NT2/D1 (cell line): ENCODE measurements at regions not wholly inside any gene's neighbourhood (a gene's known extent, or its start where the extent isn't known, plus 50 kb on each side); places are given as distances from the start of the nearest gene placed in this dataset.
"Not testable (repeated sequence)": the region's sequence is repeated elsewhere in the genome, so short reads cannot be mapped to it uniquely, and the experiment has no call there.

Experiments
- DNase-seq: peaks from one replicate; pipeline ENCODE4 v3.0.0-alpha.2; 2011; ENCODE audit warnings: low read depth, low spot score
- H3K27me3 ChIP-seq: 2 replicates; pipeline ENCODE4 v1.6.0; 2011; ENCODE audit warnings: mild to moderate bottlenecking; ENCODE audit not compliant: insufficient read length, insufficient read depth
- H3K36me3 ChIP-seq: 2 replicates; pipeline ENCODE4 v1.6.1; 2011; ENCODE audit warnings: mild to moderate bottlenecking, low read length, mixed read lengths; ENCODE audit not compliant: insufficient read depth, insufficient read length
- H3K4me1 ChIP-seq: 2 replicates; pipeline ENCODE4 v1.5.1; 2011; ENCODE audit not compliant: insufficient read depth, insufficient read length
- H3K4me3 ChIP-seq: 2 replicates; pipeline ENCODE4 v1.5.1; 2011; ENCODE audit warnings: low read depth; ENCODE audit not compliant: insufficient read length
- H3K9ac ChIP-seq: 2 replicates; pipeline ENCODE4 v1.6.0; 2011; ENCODE audit warnings: low read depth; ENCODE audit not compliant: insufficient read length
- H3K9me3 ChIP-seq: 2 replicates; pipeline ENCODE4 v1.5.1; 2011; ENCODE audit warnings: mild to moderate bottlenecking, low read length; ENCODE audit not compliant: insufficient read depth
- SUZ12 ChIP-seq: IDR thresholded peaks from 2 replicates; pipeline ENCODE4 v1.6.1; 2011; ENCODE audit not compliant: insufficient read length, insufficient read depth; ENCODE audit errors: extremely low read depth
- YY1 ChIP-seq: IDR thresholded peaks from 2 replicates; pipeline ENCODE4 v1.6.1; 2011; ENCODE audit not compliant: insufficient read length, insufficient read depth
- ZNF274 ChIP-seq: IDR thresholded peaks from 2 replicates; pipeline ENCODE4 v1.6.1; 2011; ENCODE audit warnings: mild to moderate bottlenecking, low read depth, low read length

GRCh38 chr10:117817116-117817515 is 229.6 kb downstream of the RAB11FIP2 start:
- no peak for DNase-seq
- TF ChIP-seq SUZ12 (no peak), ZNF274 (no peak)
- H3K4me1 ChIP-seq, result no peaks in the 10 kb centered on the region
- H3K36me3 ChIP-seq, result no peaks in the 10 kb centered on the region
- H3K27me3 ChIP-seq, result no peaks in the 10 kb centered on the region
- H3K4me3 ChIP-seq, result no peak overlapping the region
- 0 out of 2 replicates have a peak, but pooled peaks cover under 1% of the 10 kb centered on the region for H3K9me3 ChIP-seq
- H3K9ac ChIP-seq, result no peak overlapping the region

- no peaks in the 10 kb centered on the region for H3K36me3 ChIP-seq
- DNase-seq, result no peak
Observed at GRCh38 chr10:117818721-117819120, 228.0 kb downstream of the RAB11FIP2 start.

GRCh38 chr10:117819304-117819703 is 227.4 kb downstream of the RAB11FIP2 start:
- no peaks in the 10 kb centered on the region for H3K36me3 ChIP-seq
- no peaks in the 10 kb centered on the region for H3K4me1 ChIP-seq
- H3K27me3 ChIP-seq, result no peaks in the 10 kb centered on the region
- DNase-seq, result no peak
- TF ChIP-seq YY1 (no peak), ZNF274 (no peak), SUZ12 (no peak)
- H3K9me3 ChIP-seq, result no peaks in the 10 kb centered on the region
- H3K9ac ChIP-seq, result no peak overlapping the region
- H3K4me3 ChIP-seq, result no peak overlapping the region

More at GRCh38 chr10:117818721-117819120, 228.0 kb downstream of the RAB11FIP2 start:
- no peak overlapping the region for H3K9ac ChIP-seq
- no peaks in the 10 kb centered on the region for H3K4me1 ChIP-seq
- H3K9me3 ChIP-seq, result no peaks in the 10 kb centered on the region
- no peak overlapping the region for H3K4me3 ChIP-seq
- no peaks in the 10 kb centered on the region for H3K27me3 ChIP-seq
- TF ChIP-seq YY1, result no peak
- no peak for TF ChIP-seq SUZ12
- TF ChIP-seq ZNF274, result no peak

DNA sequence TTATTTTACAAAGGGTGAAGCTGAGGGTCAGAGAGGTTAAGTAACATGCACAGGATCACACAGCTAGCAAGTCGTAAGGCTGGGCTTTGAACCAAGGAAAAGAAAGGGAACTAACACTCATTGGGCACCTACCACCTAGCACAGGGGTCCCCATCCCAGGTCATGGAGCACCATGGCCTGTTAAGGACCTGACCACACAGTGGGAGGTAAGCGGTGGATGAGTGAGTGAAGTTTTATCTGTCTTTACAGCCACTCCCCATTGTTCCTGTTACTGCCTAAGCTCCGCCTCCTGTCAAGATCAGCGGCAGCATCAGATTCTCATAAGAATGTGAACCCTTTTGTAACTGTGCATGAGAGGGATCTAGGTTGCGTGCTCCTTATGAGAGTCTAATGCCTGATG is 222.8 kb downstream of the RAB11FIP2 start:
- TF ChIP-seq ZNF274 (no peak), SUZ12 (no peak), YY1 (no peak)
- no peaks in the 10 kb centered on the region for H3K9me3 ChIP-seq
- H3K9ac ChIP-seq, result no peak overlapping the region
- no peak overlapping the region for H3K4me3 ChIP-seq
- DNase-seq, result no peak
- no peaks in the 10 kb centered on the region for H3K36me3 ChIP-seq
- no peaks in the 10 kb centered on the region for H3K4me1 ChIP-seq
- H3K27me3 ChIP-seq, result no peaks in the 10 kb centered on the region

DNA sequence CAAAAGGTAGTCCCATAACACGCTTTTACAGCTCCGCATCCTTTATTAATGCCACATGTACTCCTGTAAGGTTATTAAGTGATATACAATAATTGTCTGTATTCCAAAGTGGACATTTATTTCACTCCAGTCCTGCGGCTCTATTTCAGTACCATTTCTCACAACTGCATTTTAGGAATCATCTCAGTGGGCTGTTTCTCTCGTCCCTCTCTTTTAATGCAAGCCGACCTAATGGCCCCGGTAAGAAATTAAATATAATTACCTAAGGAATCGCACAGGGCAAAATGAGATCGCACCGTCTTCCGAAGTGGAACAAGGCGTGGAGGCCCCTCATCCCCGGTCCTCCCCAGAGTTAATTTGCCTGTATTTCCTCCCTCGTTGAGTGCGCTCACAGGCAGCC is 216.5 kb downstream of the RAB11FIP2 start:
- H3K27me3 ChIP-seq, result no peaks in the 10 kb centered on the region
- TF ChIP-seq YY1 (no peak), SUZ12 (no peak)
- H3K9ac ChIP-seq, result no peak overlapping the region
- no peaks in the 10 kb centered on the region for H3K36me3 ChIP-seq
- no peak for DNase-seq
- no peaks in the 10 kb centered on the region for H3K4me1 ChIP-seq
- H3K4me3 ChIP-seq, result no peak overlapping the region
- H3K9me3 ChIP-seq, result no peaks in the 10 kb centered on the region

- Histone ChIP-seq H3K9me3 (no peaks in the 10 kb centered on the region), H3K9ac (no peak overlapping the region), H3K36me3 (no peaks in the 10 kb centered on the region), H3K4me1 (no peaks in the 10 kb centered on the region), H3K4me3 (no peak overlapping the region), H3K27me3 (no peaks in the 10 kb centered on the region)
- TF ChIP-seq YY1 (no peak), SUZ12 (no peak), ZNF274 (no peak)
- no peak for DNase-seq
Observed at GRCh38 chr10:117830787-117831212, 215.9 kb downstream of the RAB11FIP2 start.

DNA sequence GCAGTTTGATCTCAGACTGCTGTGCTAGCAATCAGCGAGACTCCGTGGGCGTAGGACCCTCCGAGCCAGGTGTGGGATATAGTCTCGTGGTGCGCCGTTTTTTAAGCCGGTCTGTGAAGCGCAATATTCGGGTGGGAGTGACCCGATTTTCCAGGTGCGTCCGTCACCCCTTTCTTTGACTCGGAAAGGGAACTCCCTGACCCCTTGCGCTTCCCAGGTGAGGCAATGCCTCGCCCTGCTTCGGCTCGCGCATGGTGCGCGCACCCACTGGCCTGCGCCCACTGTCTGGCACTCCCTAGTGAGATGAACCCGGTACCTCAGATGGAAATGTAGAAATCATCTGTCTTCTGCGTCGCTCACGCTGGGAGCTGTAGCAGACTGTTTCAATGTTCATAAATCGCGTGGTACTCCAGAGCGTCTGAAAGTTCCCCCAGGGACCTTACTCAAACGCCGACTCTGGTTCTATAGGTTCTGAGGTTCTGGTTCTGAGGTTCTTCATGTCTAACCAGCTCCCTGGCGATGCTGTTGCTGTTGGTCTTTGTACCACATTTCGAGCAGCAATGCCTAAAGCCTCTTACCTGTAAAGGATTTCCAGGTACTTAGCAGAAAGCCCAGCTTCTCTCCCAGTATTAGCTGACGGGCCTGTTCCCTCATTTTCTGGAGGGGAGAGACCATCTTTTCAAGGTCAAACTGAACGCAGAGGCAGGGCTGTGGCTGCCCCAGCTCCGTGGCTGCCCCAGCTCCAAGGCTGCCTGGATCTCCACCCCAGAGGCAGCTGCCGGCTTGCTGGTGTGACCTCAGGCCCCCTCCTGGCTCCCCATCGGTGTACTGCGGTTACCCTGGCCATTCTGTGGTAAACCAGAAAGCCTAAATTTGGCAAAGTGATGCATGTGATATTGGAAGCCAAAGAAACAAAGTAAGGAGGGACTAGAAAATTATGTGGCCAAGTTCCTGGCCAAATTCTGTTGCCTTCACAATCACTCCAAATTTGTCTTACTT is 207.9 kb downstream of the RAB11FIP2 start:
- H3K4me3 ChIP-seq, result peak overlapping the region; percentile 28
- H3K36me3 ChIP-seq, H3K9me3 ChIP-seq, DNase-seq, H3K4me1 ChIP-seq, H3K27me3 ChIP-seq: not testable (repeated sequence)
- H3K9ac ChIP-seq, result peak overlapping the region; percentile 67

DNA sequence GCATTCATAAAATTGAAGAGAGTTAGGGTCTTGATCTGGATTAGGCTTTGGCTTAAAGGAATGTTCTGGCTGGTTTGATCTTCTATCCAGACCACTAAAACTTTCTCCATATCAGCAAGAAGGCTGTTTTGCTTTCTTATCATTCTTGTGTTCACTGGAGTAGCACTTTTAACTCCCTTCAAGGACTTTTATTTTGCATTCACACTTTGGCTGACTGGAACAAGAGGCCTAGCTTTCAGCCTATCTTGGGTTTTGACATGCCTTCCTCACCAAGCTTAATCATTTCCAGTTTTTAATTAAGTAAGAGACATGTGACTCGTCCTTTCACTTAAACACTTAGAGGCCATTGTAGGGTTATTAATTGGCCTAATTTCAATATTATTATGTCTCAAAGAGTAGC is 190.3 kb downstream of the RAB11FIP2 start:
- H3K4me3 ChIP-seq, H3K36me3 ChIP-seq, H3K4me1 ChIP-seq, DNase-seq, H3K9me3 ChIP-seq, H3K27me3 ChIP-seq, H3K9ac ChIP-seq: not testable (repeated sequence)
